Sciatic nerve (tissue), 2 donors: ENCODE measurements at regions not wholly inside any gene's neighbourhood (a gene's known extent, or its start where the extent isn't known, plus 50 kb on each side); places are given as distances from the start of the nearest gene placed in this dataset.

Source experiments
- ATAC-seq: fragments of 200-7000 bp; cut with Tn5 transposase; one replicate; pipeline ENCODE4 v1.9.1; 2020; ENCODE audit warnings: mild to moderate bottlenecking, moderate library complexity
- DNase-seq: peaks from one replicate; pipeline ENCODE4 v3.0.0-alpha.2; 2020; ENCODE audit warnings: low spot score
- intact Hi-C: fragments of 100-400 bp; cut with DNase I; formaldehyde crosslinking; loops from one replicate; pipeline ENCODE4 v1.14.2; 2022
- donor health status: DM: no; HTN: no; CAD: no.
- donor health status: DM: no; HTN: no; CAD: no.

DNA sequence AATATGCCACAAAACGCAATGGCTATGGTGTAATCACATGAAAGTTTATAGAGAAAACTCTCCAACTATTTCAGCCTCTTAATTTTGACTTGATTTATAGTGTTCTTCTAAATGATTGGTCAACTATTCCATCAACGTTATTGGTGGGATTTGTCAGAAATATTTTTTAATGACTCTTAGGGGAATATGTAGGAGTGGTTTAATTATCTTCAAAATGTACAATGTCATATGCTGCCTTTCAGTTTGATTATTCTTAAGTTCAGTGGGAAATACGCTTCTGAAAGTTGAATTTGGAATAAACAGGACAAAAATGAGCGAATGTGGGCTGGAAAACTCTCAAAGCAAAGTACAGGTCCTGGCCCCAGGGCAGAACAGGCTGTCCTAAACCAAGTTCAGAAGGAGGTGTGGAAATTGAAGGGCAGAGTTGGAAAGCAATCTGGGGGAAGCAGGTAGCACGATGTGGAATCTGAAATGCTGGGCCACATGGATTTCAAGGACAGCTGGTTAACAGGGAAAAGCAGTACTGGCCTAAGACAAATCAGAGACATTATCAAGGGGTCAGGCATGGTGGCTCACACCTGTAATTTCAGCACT lies 60.8 kb upstream of the MYCBP2 start:
- ATAC-seq: peak; percentile 80
- no peak for DNase-seq
- intact Hi-C loops: no loop called here

- ATAC-seq (peak; percentile 86), DNase-seq (no peak)
- intact Hi-C loops: no loop called here
Observed at GRCh38 chr13:77386880-77387606, 60.1 kb upstream of the MYCBP2 start.

- intact Hi-C loops: no loop called here
- no peak for ATAC-seq
- DNase-seq: no peak
Observed at GRCh38 chr13:77386046-77386445, 59.2 kb upstream of the MYCBP2 start.

- intact Hi-C loops: no loop called here
- DNase-seq (no peak), ATAC-seq (no peak)
Observed at GRCh38 chr13:77384999-77385398, 58.1 kb upstream of the MYCBP2 start.

- intact Hi-C loops: no loop called here
Observed at GRCh38 chr13:77383097-77383496, 56.2 kb upstream of the MYCBP2 start.

GRCh38 chr13:77381059-77381458 lies 54.2 kb upstream of the MYCBP2 start:
- DNase-seq: no peak
- ATAC-seq: no peak
- intact Hi-C loops: no loop called here

More at GRCh38 chr13:77383097-77383496, 56.2 kb upstream of the MYCBP2 start:
- DNase-seq: no peak
- no peak for ATAC-seq

DNA sequence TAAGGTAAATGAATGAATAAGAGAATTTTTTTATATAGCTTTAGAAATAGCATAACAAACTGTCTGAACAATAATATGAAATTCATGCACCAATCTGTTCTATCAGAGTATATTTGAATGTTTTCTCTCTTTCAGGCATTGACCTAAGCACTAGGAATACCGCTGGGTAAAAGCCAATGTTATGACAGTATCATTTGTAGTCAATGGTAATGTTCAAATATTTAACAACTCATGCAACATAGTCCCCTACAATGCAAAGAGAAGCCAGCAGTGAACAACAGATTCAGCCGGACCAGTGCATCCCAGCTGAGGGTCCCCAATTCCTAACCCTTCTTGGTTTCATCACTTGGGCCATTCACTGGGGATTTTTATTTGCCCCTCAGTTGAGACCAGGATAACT lies 52.6 kb upstream of the MYCBP2 start:
- no peak for ATAC-seq
- intact Hi-C loops: no loop called here

GRCh38 chr13:77378662-77379061 lies 51.8 kb upstream of the MYCBP2 start:
- ATAC-seq (no peak), DNase-seq (no peak)
- intact Hi-C loops: no loop called here

More for the DNA sequence above, 52.6 kb upstream of the MYCBP2 start:
- DNase-seq: no peak

- DNase-seq: no peak
- ATAC-seq: no peak
- intact Hi-C loops: no loop called here
Observed at GRCh38 chr13:77377016-77377415, 50.1 kb upstream of the MYCBP2 start.
